ENCODE measurements at regions not wholly inside any gene's neighbourhood (a gene's known extent, or its start where the extent isn't known, plus 50 kb on each side); places are given as distances from the start of the nearest gene placed in this dataset.

DNA sequence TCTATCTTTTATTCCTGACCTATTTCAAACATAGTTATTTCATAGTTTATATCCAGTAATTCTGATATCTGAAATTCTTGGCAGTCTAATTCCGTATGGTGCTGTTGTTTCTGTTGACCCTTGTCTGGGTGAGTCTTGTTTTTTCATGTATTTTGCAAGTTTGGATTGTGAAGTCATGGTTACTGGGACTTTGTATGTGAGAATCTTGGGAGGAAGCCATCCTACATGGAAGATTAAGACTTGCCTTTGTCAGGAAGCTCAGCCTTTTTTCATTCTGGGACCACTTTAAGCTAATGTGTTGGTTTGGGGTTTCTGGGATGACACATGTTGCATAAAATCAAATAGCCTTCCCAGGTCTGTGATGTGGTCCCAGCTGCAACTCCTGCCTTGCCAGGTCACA, 191.6 kb upstream of the E2F7 start:
- H3K4me2 ChIP-seq: no peak overlapping the region
- 14% methylated on average over 1 of the region's 1 CpG for WGBS (ENCODE audit: missing lambda C conversion rate)
- ATAC-seq: no peak

DNA sequence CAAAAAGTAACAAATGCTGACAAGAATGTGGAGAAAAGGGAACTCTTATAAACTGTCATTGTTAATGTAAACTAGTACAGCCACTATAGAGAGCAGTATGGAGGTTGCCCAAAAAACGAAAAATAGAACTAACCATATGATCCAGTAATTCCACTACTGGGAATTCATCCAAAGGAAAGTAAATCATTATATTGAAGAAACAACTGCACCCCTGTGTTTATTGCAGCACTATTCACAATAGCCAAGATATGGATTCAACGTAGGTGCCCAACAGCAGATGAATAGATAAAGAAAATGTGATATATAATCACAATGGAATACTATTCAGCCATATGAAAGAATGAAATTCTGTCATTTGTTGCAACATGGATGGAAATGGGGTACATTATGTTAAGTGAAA, 188.0 kb upstream of the E2F7 start:
- Histone ChIP-seq H3K27ac (no peak overlapping the region), H3K4me3 (no peak overlapping the region), H3K4me2 (no peak overlapping the region), H3K4me1 (no peaks in the 10 kb centered on the region), H3K9me3 (no peaks in the 10 kb centered on the region)
- DNase-seq (ENCODE audit: low read depth in 1 of 2, low spot score in 1 of 2): no peak
- CTCF ChIA-PET: no interaction called here
- TF ChIP-seq JUNB (IDR thresholded peaks at IDR 0.05) (no peak), GATA3 (IDR thresholded peaks at IDR 0.05; ENCODE audit: borderline replicate concordance) (no peak), CEBPB (IDR thresholded peaks at IDR 0.05) (no peak), HDAC2 (IDR thresholded peaks at IDR 0.05) (no peak), CBX8 (IDR thresholded peaks at IDR 0.05) (no peak)
- TF ChIP-seq, protein P1, sequence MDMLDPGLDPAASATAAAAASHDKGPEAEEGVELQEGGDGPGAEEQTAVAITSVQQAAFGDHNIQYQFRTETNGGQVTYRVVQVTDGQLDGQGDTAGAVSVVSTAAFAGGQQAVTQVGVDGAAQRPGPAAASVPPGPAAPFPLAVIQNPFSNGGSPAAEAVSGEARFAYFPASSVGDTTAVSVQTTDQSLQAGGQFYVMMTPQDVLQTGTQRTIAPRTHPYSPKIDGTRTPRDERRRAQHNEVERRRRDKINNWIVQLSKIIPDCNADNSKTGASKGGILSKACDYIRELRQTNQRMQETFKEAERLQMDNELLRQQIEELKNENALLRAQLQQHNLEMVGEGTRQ (IDR thresholded peaks at IDR 0.05): no peak
- TF ChIP-seq, protein P2, sequence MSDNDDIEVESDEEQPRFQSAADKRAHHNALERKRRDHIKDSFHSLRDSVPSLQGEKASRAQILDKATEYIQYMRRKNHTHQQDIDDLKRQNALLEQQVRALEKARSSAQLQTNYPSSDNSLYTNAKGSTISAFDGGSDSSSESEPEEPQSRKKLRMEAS (IDR thresholded peaks at IDR 0.05): no peak
- TF ChIP-seq, protein P3, sequence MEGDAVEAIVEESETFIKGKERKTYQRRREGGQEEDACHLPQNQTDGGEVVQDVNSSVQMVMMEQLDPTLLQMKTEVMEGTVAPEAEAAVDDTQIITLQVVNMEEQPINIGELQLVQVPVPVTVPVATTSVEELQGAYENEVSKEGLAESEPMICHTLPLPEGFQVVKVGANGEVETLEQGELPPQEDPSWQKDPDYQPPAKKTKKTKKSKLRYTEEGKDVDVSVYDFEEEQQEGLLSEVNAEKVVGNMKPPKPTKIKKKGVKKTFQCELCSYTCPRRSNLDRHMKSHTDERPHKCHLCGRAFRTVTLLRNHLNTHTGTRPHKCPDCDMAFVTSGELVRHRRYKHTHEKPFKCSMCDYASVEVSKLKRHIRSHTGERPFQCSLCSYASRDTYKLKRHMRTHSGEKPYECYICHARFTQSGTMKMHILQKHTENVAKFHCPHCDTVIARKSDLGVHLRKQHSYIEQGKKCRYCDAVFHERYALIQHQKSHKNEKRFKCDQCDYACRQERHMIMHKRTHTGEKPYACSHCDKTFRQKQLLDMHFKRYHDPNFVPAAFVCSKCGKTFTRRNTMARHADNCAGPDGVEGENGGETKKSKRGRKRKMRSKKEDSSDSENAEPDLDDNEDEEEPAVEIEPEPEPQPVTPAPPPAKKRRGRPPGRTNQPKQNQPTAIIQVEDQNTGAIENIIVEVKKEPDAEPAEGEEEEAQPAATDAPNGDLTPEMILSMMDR (IDR thresholded peaks at IDR 0.05): no peak
- POLR2A ChIA-PET: no interaction called here
- 2% methylated on average over 2 of the region's 2 CpGs for WGBS (ENCODE audit: missing lambda C conversion rate)
- no peak for ATAC-seq
- no peak for FAIRE-seq

More for the DNA sequence above, 191.6 kb upstream of the E2F7 start:
- TF ChIP-seq ZNF302 (CRISPR knock-in tag; IDR thresholded peaks at IDR 0.05) (no peak), ZC3H11A (IDR thresholded peaks at IDR 0.05) (no peak), FOXS1 (CRISPR knock-in tag; IDR thresholded peaks at IDR 0.05) (no peak), POLR2A (IDR thresholded peaks at IDR 0.05; ENCODE audit: low read length) (no peak), RARB (CRISPR knock-in tag; IDR thresholded peaks at IDR 0.05) (no peak), JUNB (IDR thresholded peaks at IDR 0.05) (no peak), EP300 (IDR thresholded peaks at IDR 0.05) (no peak), CHD2 (IDR thresholded peaks at IDR 0.05; ENCODE audit: low read length, partially characterized antibody) (no peak)
- TF ChIP-seq, protein P1 (IDR thresholded peaks at IDR 0.05): no peak
- TF ChIP-seq, protein P2 (IDR thresholded peaks at IDR 0.05): no peak
- POLR2A ChIA-PET: no interaction called here
- H3K9me3 ChIP-seq: no peaks in the 10 kb centered on the region
- DNase-seq (ENCODE audit: low read depth in 1 of 2, low spot score in 1 of 2) (no peak), FAIRE-seq (no peak)
- no peaks in the 10 kb centered on the region for H3K4me1 ChIP-seq
- CTCF ChIA-PET: no interaction called here
- H3K4me3 ChIP-seq: no peak overlapping the region
- no peak overlapping the region for H3K27ac ChIP-seq

DNA sequence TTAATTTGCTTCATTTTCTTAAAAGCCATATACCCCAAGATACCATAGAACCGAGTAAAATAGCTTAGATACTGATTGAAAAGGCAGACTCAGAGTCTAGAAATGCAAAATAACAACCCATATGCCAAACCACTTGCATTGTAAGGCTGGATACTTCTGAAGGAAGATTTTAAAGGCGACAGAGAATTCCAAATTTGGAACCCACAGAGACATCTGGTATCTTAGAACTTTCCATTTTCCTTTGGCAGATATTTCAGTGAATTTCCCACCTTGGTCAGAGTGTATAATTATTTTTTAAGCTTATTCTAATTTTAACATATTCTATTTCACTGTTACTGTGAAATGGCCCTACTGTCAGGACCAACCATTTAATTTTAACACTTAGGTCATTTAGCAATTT, 186.4 kb upstream of the E2F7 start:
- Histone ChIP-seq H3K4me2 (no peak overlapping the region), H3K4me3 (no peak overlapping the region), H3K27ac (no peak overlapping the region), H3K9me3 (no peaks in the 10 kb centered on the region), H3K4me1 (no peaks in the 10 kb centered on the region)
- ChIA-PET CTCF (interaction anchor here (1.2 kb wide), 1 partner anchor 434 kb away, joined by 3 read pairs; no protein-coding TSS in a partner anchor), POLR2A (no interaction called here)
- DNase-seq (ENCODE audit: low read depth in 1 of 2, low spot score in 1 of 2) (no peak), FAIRE-seq (no peak), ATAC-seq (no peak)
- 4% methylated on average over 2 of the region's 2 CpGs for WGBS (ENCODE audit: missing lambda C conversion rate)
- TF ChIP-seq HOXB5 (CRISPR knock-in tag; IDR thresholded peaks at IDR 0.05): no peak
- TF ChIP-seq, protein P4, sequence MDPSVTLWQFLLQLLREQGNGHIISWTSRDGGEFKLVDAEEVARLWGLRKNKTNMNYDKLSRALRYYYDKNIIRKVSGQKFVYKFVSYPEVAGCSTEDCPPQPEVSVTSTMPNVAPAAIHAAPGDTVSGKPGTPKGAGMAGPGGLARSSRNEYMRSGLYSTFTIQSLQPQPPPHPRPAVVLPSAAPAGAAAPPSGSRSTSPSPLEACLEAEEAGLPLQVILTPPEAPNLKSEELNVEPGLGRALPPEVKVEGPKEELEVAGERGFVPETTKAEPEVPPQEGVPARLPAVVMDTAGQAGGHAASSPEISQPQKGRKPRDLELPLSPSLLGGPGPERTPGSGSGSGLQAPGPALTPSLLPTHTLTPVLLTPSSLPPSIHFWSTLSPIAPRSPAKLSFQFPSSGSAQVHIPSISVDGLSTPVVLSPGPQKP (IDR thresholded peaks at IDR 0.05; ENCODE audit: low read depth, low read length): no peak
- no peak for TF ChIP-seq ZFP36 (IDR thresholded peaks at IDR 0.05; ENCODE audit: borderline replicate concordance, partially characterized antibody)
- TF ChIP-seq, protein P5, sequence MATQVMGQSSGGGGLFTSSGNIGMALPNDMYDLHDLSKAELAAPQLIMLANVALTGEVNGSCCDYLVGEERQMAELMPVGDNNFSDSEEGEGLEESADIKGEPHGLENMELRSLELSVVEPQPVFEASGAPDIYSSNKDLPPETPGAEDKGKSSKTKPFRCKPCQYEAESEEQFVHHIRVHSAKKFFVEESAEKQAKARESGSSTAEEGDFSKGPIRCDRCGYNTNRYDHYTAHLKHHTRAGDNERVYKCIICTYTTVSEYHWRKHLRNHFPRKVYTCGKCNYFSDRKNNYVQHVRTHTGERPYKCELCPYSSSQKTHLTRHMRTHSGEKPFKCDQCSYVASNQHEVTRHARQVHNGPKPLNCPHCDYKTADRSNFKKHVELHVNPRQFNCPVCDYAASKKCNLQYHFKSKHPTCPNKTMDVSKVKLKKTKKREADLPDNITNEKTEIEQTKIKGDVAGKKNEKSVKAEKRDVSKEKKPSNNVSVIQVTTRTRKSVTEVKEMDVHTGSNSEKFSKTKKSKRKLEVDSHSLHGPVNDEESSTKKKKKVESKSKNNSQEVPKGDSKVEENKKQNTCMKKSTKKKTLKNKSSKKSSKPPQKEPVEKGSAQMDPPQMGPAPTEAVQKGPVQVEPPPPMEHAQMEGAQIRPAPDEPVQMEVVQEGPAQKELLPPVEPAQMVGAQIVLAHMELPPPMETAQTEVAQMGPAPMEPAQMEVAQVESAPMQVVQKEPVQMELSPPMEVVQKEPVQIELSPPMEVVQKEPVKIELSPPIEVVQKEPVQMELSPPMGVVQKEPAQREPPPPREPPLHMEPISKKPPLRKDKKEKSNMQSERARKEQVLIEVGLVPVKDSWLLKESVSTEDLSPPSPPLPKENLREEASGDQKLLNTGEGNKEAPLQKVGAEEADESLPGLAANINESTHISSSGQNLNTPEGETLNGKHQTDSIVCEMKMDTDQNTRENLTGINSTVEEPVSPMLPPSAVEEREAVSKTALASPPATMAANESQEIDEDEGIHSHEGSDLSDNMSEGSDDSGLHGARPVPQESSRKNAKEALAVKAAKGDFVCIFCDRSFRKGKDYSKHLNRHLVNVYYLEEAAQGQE (IDR thresholded peaks at IDR 0.05): no peak
- no peak for TF ChIP-seq NR3C1 (IDR thresholded peaks at IDR 0.05)
- TF ChIP-seq PHF8 (IDR thresholded peaks at IDR 0.05; ENCODE audit: borderline replicate concordance, low read depth): no peak
- no peak for TF ChIP-seq ZNF302 (CRISPR knock-in tag; IDR thresholded peaks at IDR 0.05)

All from A549 (cell line).